IMR-90 (cell line): ENCODE measurements at regions not wholly inside any gene's neighbourhood (a gene's known extent, or its start where the extent isn't known, plus 50 kb on each side); places are given as distances from the start of the nearest gene placed in this dataset.

Source experiments
- ATAC-seq: fragments of 200-7000 bp; cut with Tn5 transposase; 2 replicates; pipeline ENCODE4 v1.9.1; 2020; ENCODE audit warnings: low read depth, mild to moderate bottlenecking, moderate library complexity
- BruUV-seq: library from RNA; stranded (reverse); fragments of 400-500 nt; replicated peaks from 2 replicates; lab custom pipeline; 2021; lab: Mats Ljungman, UMichigan
- CTCF ChIA-PET: fragments of 300-600 bp; formaldehyde crosslinking; extraction: SDS; loops from one replicate; lab custom pipeline; 2021; ENCODE audit warnings: antibody characterized with exemption; lab: Yijun Ruan, JAX
- POLR2A ChIA-PET: fragments of 300-600 bp; sonication (Branson Sonifier 250); formaldehyde crosslinking; loops from one replicate; lab custom pipeline; 2022; ENCODE audit warnings: antibody characterized with exemption; ENCODE audit not compliant: unreplicated experiment; lab: Charles Lee
- DNase-seq: peaks from one replicate; pipeline ENCODE4 v3.0.0; 2013
- H2AFZ ChIP-seq: replicated peaks from 2 replicates; pipeline ENCODE3; 2013; ENCODE audit warnings: low read length, mild to moderate bottlenecking; ENCODE audit not compliant: poor library complexity
- H2AK5ac ChIP-seq: 2 replicates; pipeline ENCODE4 v1.6.1; 2013; ENCODE audit warnings: low read depth, low read length, inconsistent platforms
- H2AK9ac ChIP-seq: replicated peaks from 2 replicates; pipeline ENCODE3; 2013; ENCODE audit warnings: mild to moderate bottlenecking, low read depth, low read length, moderate library complexity; ENCODE audit not compliant: poor library complexity
- H2BK120ac ChIP-seq: 2 replicates; pipeline ENCODE4 v1.6.1; 2013; ENCODE audit warnings: low read depth, low read length, inconsistent platforms
- H2BK15ac ChIP-seq: 3 replicates; pipeline ENCODE4 v1.6.1; 2013; ENCODE audit warnings: low read depth, low read length, inconsistent platforms
- H2BK20ac ChIP-seq: 2 replicates; pipeline ENCODE4 v1.6.1; 2013; ENCODE audit warnings: low read depth, mild to moderate bottlenecking, inconsistent platforms, low read length, moderate library complexity
- H2BK5ac ChIP-seq: 2 replicates; pipeline ENCODE4 v1.6.1; 2013; ENCODE audit warnings: mild to moderate bottlenecking, low read depth, low read length, inconsistent platforms; ENCODE audit not compliant: poor library complexity, severe bottlenecking
- H3K14ac ChIP-seq: replicated peaks from 2 replicates; pipeline ENCODE4 v1.6.1; 2013; ENCODE audit warnings: low read depth, low read length, inconsistent platforms
- H3K18ac ChIP-seq: 2 replicates; pipeline ENCODE4 v1.6.1; 2013; ENCODE audit warnings: low read depth, low read length, control low read depth
- H3K23ac ChIP-seq: 2 replicates; pipeline ENCODE4 v1.6.1; 2013; ENCODE audit warnings: low read depth, low read length, inconsistent platforms
- H3K27ac ChIP-seq: 2 replicates; pipeline ENCODE4 v1.5.1; 2013; ENCODE audit warnings: mild to moderate bottlenecking, control low read depth, low read length; ENCODE audit not compliant: insufficient read depth
- H3K27me3 ChIP-seq: 2 replicates; pipeline ENCODE4 v1.6.1; 2013; ENCODE audit warnings: low read length; ENCODE audit not compliant: control insufficient read depth, insufficient read depth
- H3K36me3 ChIP-seq: 2 replicates; pipeline ENCODE4 v1.6.1; 2013; ENCODE audit warnings: low read length, mixed read lengths; ENCODE audit not compliant: control insufficient read depth, insufficient read depth
- H3K4ac ChIP-seq: 2 replicates; pipeline ENCODE4 v1.6.1; 2013; ENCODE audit warnings: low read depth, low read length, inconsistent platforms
- H3K4me1 ChIP-seq: 2 replicates; pipeline ENCODE4 v1.6.1; 2013; ENCODE audit warnings: low read length, mixed read lengths; ENCODE audit not compliant: control insufficient read depth, insufficient read depth
- H3K4me2 ChIP-seq: 2 replicates; pipeline ENCODE4 v1.6.1; 2013; ENCODE audit warnings: low read depth, mild to moderate bottlenecking, control low read depth, low read length, moderate library complexity
- H3K4me3 ChIP-seq: 2 replicates; pipeline ENCODE4 v1.5.1; 2013; ENCODE audit warnings: low read depth, mild to moderate bottlenecking, control low read depth, low read length, moderate library complexity; ENCODE audit not compliant: insufficient read depth
- H3K56ac ChIP-seq: 2 replicates; pipeline ENCODE4 v1.6.1; 2013; ENCODE audit warnings: low read length, inconsistent platforms; ENCODE audit not compliant: insufficient read depth; ENCODE audit errors: extremely low read depth
- H3K79me1 ChIP-seq, 2 experiments: 2 replicates each; pipeline ENCODE4 v1.6.1; 2013; ENCODE audit warnings: low read length in 2 of 2, inconsistent platforms in 1 of 2, low read depth in 1 of 2
- H3K9ac ChIP-seq: 2 replicates; pipeline ENCODE4 v1.6.1; 2013; ENCODE audit warnings: low read depth, low read length, control low read depth
- H3K9me1 ChIP-seq: 2 replicates; pipeline ENCODE4 v1.6.1; 2013; ENCODE audit warnings: low read length, inconsistent platforms; ENCODE audit not compliant: insufficient read depth
- H3K9me3 ChIP-seq: 2 replicates; pipeline ENCODE4 v1.6.1; 2013; ENCODE audit warnings: low read length; ENCODE audit not compliant: control insufficient read depth, insufficient read depth
- H4K20me1 ChIP-seq: 2 replicates; pipeline ENCODE4 v1.6.1; 2013; ENCODE audit warnings: low read length, inconsistent platforms; ENCODE audit not compliant: insufficient read depth
- H4K5ac ChIP-seq: 2 replicates; pipeline ENCODE4 v1.6.1; 2013; ENCODE audit warnings: mild to moderate bottlenecking, low read depth, low read length, control low read depth
- H4K8ac ChIP-seq, 2 experiments: 2 replicates each; pipeline ENCODE4 v1.6.1; 2013; ENCODE audit warnings: low read depth in 2 of 2, low read length in 2 of 2, control low read depth in 1 of 2, inconsistent platforms in 1 of 2
- H4K91ac ChIP-seq: 2 replicates; pipeline ENCODE4 v1.6.1; 2013; ENCODE audit warnings: low read depth, low read length, inconsistent platforms; ENCODE audit not compliant: insufficient read depth
- CEBPB ChIP-seq: IDR thresholded peaks from 2 replicates; pipeline ENCODE4 v1.6.1; 2012; ENCODE audit warnings: low read depth, low read length, improper control_type of control experiment
- CHD1 ChIP-seq: IDR thresholded peaks from 2 replicates; pipeline ENCODE4 v1.6.1; 2012; ENCODE audit warnings: low read depth, low read length, improper control_type of control experiment
- CTCF ChIP-seq: conservative IDR thresholded peaks from 2 replicates; pipeline ENCODE4 v1.5.1; 2012; ENCODE audit warnings: mild to moderate bottlenecking, low read depth, low read length, improper control_type of control experiment
- MAZ ChIP-seq: IDR thresholded peaks from 2 replicates; pipeline ENCODE4 v1.6.1; 2012; ENCODE audit warnings: low read depth, mild to moderate bottlenecking, low read length, improper control_type of control experiment, moderate library complexity, borderline replicate concordance
- MXI1 ChIP-seq: IDR thresholded peaks from 2 replicates; pipeline ENCODE4 v1.6.1; 2012; ENCODE audit warnings: low read depth, mild to moderate bottlenecking, low read length, moderate library complexity, borderline replicate concordance
- NFE2L2 ChIP-seq: fragments of 150-350 bp; IDR thresholded peaks from 2 replicates; pipeline ENCODE4 v1.6.1; 2016; ENCODE audit warnings: low read depth, mild to moderate bottlenecking, low read length
- RAD21 ChIP-seq: IDR thresholded peaks from 2 replicates; pipeline ENCODE4 v1.6.1; 2012; ENCODE audit warnings: low read length, improper control_type of control experiment
- SMC3 ChIP-seq: fragments of 150-350 bp; IDR thresholded peaks from 2 replicates; pipeline ENCODE4 v1.6.1; 2016; ENCODE audit warnings: low read depth, mild to moderate bottlenecking, antibody characterized with exemption, low read length, moderate library complexity
- USF2 ChIP-seq: fragments of 150-350 bp; IDR thresholded peaks from 2 replicates; pipeline ENCODE4 v1.6.1; 2017; ENCODE audit warnings: mild to moderate bottlenecking, antibody characterized with exemption, low read length, low read depth
- WGBS, 2 experiments: methylation state at CpG; one replicate each; pipeline versions ENCODE4 v1.1.5 to v1.1.7; 2013; ENCODE audit warnings: missing lambda C conversion rate in 2 of 2; ENCODE audit not compliant: insufficient read length in 1 of 2; ENCODE audit errors: extremely low coverage in 2 of 2; 5-methylcytosine and 5-hydroxymethylcytosine counted together
- dilution Hi-C: fragments of 300-500 bp; cut with HindIII; formaldehyde crosslinking; loops from one replicate; pipeline ENCODE4 v1.14.3; 2018; ENCODE audit warnings: low sequenced_read_pairs; ENCODE audit not compliant: unreplicated experiment
- in situ Hi-C: fragments of 300-500 bp; cut with MboI; formaldehyde crosslinking; loops from 3 replicates; pipeline ENCODE4 v1.14.3; 2019; ENCODE audit warnings: low sequenced_read_pairs, inconsistent platforms, mixed read lengths
- intact Hi-C: fragments of 100-400 bp; cut with micrococcal nuclease; formaldehyde crosslinking; loops from 2 replicates; pipeline ENCODE4 v1.10.0; 2022
- TF ChIP-seq, protein P1 (sequence below): fragments of 150-350 bp; IDR thresholded peaks from 2 replicates; pipeline ENCODE4 v1.6.1; 2016; ENCODE audit warnings: low read depth, mild to moderate bottlenecking, low read length, moderate library complexity, borderline replicate concordance

DNA sequence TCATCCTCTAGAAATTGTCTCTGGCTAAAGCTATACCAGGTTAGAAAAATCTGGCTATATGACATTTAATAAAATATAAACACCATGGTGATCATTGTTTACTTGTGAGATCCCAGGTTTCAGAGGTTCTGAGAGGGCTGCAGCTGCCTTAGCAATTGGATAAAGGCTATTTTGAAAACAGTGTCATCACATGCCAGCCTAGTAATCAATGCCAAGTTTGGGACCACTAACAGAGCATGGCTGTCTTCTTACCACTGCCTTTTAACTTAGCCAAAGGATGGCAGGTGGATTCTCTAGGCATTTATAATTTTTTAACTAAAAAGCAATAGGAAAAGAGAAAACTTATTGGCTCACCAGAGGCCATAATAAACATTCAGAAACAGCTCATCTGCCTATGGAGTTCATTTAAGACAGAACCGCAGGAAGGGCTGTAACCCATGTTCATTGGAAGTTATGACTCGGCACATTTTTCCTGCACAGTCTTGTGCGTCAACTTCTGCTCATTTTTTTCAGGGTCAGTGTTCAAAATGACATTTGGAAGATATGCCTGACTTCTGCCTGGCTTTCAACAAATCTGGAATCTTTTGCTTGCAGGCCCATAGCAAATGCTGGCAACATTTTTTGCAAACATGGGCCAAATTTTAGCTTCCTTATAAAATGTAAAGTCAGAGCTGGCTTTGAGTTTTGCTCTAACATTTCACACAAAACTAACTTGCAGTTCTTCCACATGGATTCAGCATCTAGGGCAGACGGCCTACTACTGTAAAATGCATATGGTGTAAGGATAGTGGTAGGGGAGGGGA lies 476.0 kb upstream of the TBL1XR1 start (continued):
- TF ChIP-seq MXI1 (no peak), CHD1 (no peak)

GRCh38 chr3:177674186-177674585 lies 476.9 kb upstream of the TBL1XR1 start:
- H3K4me2 ChIP-seq: no peak overlapping the region
- no peaks in the 10 kb centered on the region for H4K20me1 ChIP-seq
- H4K8ac ChIP-seq: peak overlapping the region; percentile 64 to 71; a peak in 3 of 4 replicates
- peaks cover 4% of the 10 kb centered on the region; the same call in 1 of the 2 replicates for H3K9me1 ChIP-seq
- no peak for ATAC-seq
- H4K91ac ChIP-seq: peak overlapping the region; percentile 54
- intact Hi-C loops (loop anchor here (5.0 kb wide), 2 partner anchors 233 to 708 kb away; no protein-coding TSS in a partner anchor), in situ Hi-C loops (no loop called here), dilution Hi-C loops (no loop called here)
- H2BK120ac ChIP-seq: peak overlapping the region; percentile 81
- peak overlapping the region; percentile 96 for H2BK5ac ChIP-seq
- H3K4me3 ChIP-seq: no peak overlapping the region
- 0 out of 2 replicates have a peak overlapping the region, but pooled peaks have one; percentile 52 for H3K14ac ChIP-seq
- POLR2A ChIA-PET: no interaction called here
- peaks cover 12% of the 10 kb centered on the region for H3K4me1 ChIP-seq
- peak overlapping the region; percentile 47 for H2AFZ ChIP-seq
- no peak overlapping the region for H2AK9ac ChIP-seq
- WGBS, 2 experiments: no CpG with 5 or more reads among the region's 3 CpGs
- H3K79me1 ChIP-seq: no peaks in the 10 kb centered on the region
- no peaks in the 10 kb centered on the region for H3K27me3 ChIP-seq
- peak overlapping the region; percentile 48; the same call in 1 of the 2 replicates for H3K27ac ChIP-seq
- no peaks in the 10 kb centered on the region for H3K36me3 ChIP-seq
- H3K23ac ChIP-seq: no peak overlapping the region
- H3K4ac ChIP-seq: peak overlapping the region; percentile 48
- peak overlapping the region; percentile 77 for H3K18ac ChIP-seq
- H4K5ac ChIP-seq: peak overlapping the region; percentile 56
- 0 out of 2 replicates have a peak overlapping the region, but pooled peaks have one; percentile 25 for H3K9ac ChIP-seq
- no peaks in the 10 kb centered on the region for H3K9me3 ChIP-seq
- DNase-seq: no peak
- peak overlapping the region; percentile 58; the same call in 1 of the 2 replicates for H2AK5ac ChIP-seq
- H2BK15ac ChIP-seq: peak overlapping the region; percentile 83; the same call in 2 of the 3 replicates
- CTCF ChIA-PET: interaction anchor here (0.6 kb wide), 1 partner anchor 612 kb away, joined by 3 read pairs; no protein-coding TSS in a partner anchor
- no TSS peak for BruUV-seq
- no peak overlapping the region for H3K56ac ChIP-seq
- H2BK20ac ChIP-seq: peak overlapping the region; percentile 50; the same call in 1 of the 2 replicates
- TF ChIP-seq MXI1 (no peak), CTCF (no peak), NFE2L2 (no peak), SMC3 (no peak), CEBPB (no peak), USF2 (no peak), CHD1 (no peak), MAZ (no peak), RAD21 (no peak)
- TF ChIP-seq, protein P1, sequence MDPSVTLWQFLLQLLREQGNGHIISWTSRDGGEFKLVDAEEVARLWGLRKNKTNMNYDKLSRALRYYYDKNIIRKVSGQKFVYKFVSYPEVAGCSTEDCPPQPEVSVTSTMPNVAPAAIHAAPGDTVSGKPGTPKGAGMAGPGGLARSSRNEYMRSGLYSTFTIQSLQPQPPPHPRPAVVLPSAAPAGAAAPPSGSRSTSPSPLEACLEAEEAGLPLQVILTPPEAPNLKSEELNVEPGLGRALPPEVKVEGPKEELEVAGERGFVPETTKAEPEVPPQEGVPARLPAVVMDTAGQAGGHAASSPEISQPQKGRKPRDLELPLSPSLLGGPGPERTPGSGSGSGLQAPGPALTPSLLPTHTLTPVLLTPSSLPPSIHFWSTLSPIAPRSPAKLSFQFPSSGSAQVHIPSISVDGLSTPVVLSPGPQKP: no peak
